HT-29 (cell line): ENCODE measurements at regions not wholly inside any gene's neighbourhood (a gene's known extent, or its start where the extent isn't known, plus 50 kb on each side); places are given as distances from the start of the nearest gene placed in this dataset.

Experiments used
- DNase-seq: peaks from one replicate; pipeline ENCODE4 v3.0.0-alpha.2; 2015; ENCODE audit warnings: low spot score

GRCh38 chr5:117088176-117088575 is 513.6 kb upstream of the SEMA6A start:
- no peak for DNase-seq

- DNase-seq: peak; percentile 7
These were observed 509.4 kb upstream of the SEMA6A start for GRCh38 chr5:117084067-117084466.

GRCh38 chr5:117082977-117083376 is 508.4 kb upstream of the SEMA6A start:
- no peak for DNase-seq

- peak; percentile 34 for DNase-seq
These were observed 502.5 kb upstream of the SEMA6A start for GRCh38 chr5:117077142-117077541.

GRCh38 chr5:117072439-117072838 is 497.8 kb upstream of the SEMA6A start:
- DNase-seq: no peak

GRCh38 chr5:117065800-117066199 is 491.2 kb upstream of the SEMA6A start:
- no peak for DNase-seq

- DNase-seq: no peak
These were observed 490.5 kb upstream of the SEMA6A start for GRCh38 chr5:117065161-117065560.

GRCh38 chr5:117060099-117060498 is 485.5 kb upstream of the SEMA6A start:
- DNase-seq: no peak

- no peak for DNase-seq
These were observed 484.1 kb upstream of the SEMA6A start for GRCh38 chr5:117058740-117059139.

- no peak for DNase-seq
These were observed 480.9 kb upstream of the SEMA6A start for GRCh38 chr5:117055517-117055916.

- no peak for DNase-seq
These were observed 480.3 kb upstream of the SEMA6A start for GRCh38 chr5:117054911-117055310.

GRCh38 chr5:117054141-117054540 is 479.5 kb upstream of the SEMA6A start:
- DNase-seq: no peak

- no peak for DNase-seq
These were observed 467.4 kb upstream of the SEMA6A start for GRCh38 chr5:117041926-117042595.

- no peak for DNase-seq
These were observed 464.4 kb upstream of the SEMA6A start for GRCh38 chr5:117039035-117039434.

- no peak for DNase-seq
These were observed 452.8 kb upstream of the SEMA6A start for GRCh38 chr5:117027384-117027783.

- no peak for DNase-seq
These were observed 446.4 kb upstream of the SEMA6A start for GRCh38 chr5:117020999-117021398.

- DNase-seq: no peak
These were observed 438.8 kb upstream of the SEMA6A start for GRCh38 chr5:117013280-117013877.

- no peak for DNase-seq
These were observed 436.0 kb upstream of the SEMA6A start for GRCh38 chr5:117010574-117010973.

- DNase-seq: no peak
These were observed 423.4 kb upstream of the SEMA6A start for GRCh38 chr5:116998024-116998423.

GRCh38 chr5:116992681-116993080 is 418.1 kb upstream of the SEMA6A start:
- no peak for DNase-seq

GRCh38 chr5:116989995-116990394 is 415.4 kb upstream of the SEMA6A start:
- no peak for DNase-seq

- no peak for DNase-seq
These were observed 407.4 kb upstream of the SEMA6A start for GRCh38 chr5:116982035-116982434.

GRCh38 chr5:116980581-116980980 is 406.0 kb upstream of the SEMA6A start:
- DNase-seq: no peak

GRCh38 chr5:116976767-116977166 is 402.1 kb upstream of the SEMA6A start:
- DNase-seq: no peak
